ENCODE measurements at regions not wholly inside any gene's neighbourhood (a gene's known extent, or its start where the extent isn't known, plus 50 kb on each side); places are given as distances from the start of the nearest gene placed in this dataset.

GRCh38 chr11:96447208-96448110, 57.6 kb downstream of the JRKL start:
- Histone ChIP-seq H3K36me3 (replicated peaks in 1 of 2; ENCODE audit: control insufficient read depth in 1 of 2, insufficient read depth in 2 of 2, low read length in 1 of 2) (no peaks in the 10 kb centered on the region), H2AFZ (ENCODE audit: low read depth) (no peak overlapping the region), H3K27ac (ENCODE audit: low read depth in 2 of 2, low read length in 1 of 2) (peak overlapping the region in 1 of 2 experiments; percentile 55; a peak in 2 of 4 replicates), H3K9me3 (no peaks in the 10 kb centered on the region), H3K27me3 (ENCODE audit: insufficient read depth) (peaks cover 5% of the 10 kb centered on the region; the same call in 1 of the 2 replicates), H3K9ac (no peak overlapping the region), H3K79me2 (ENCODE audit: insufficient read depth) (no peaks in the 10 kb centered on the region), H3K9me2 (no peaks in the 10 kb centered on the region), H4K20me1 (ENCODE audit: insufficient read depth) (no peaks in the 10 kb centered on the region), H3K4me3 (ENCODE audit: low read depth in 2 of 2, low read length in 1 of 2) (no peak overlapping the region), H3K4me2 (no peak overlapping the region), H3F3A (replicated peaks; ENCODE audit: insufficient read depth) (no peaks in the 10 kb centered on the region), H3K4me1 (ENCODE audit: control insufficient read depth in 1 of 2, insufficient read depth in 2 of 2, low read depth in 1 of 2, low read length in 1 of 2) (peaks cover 0 to 8% of the 10 kb centered on the region in 2 experiments; a peak in 2 of 4 replicates)
- no peak for TF ChIP-seq TAF1 (IDR thresholded peaks at IDR 0.05; ENCODE audit: borderline replicate concordance, low read depth, low read length)
- no peak for TF ChIP-seq POLR2AphosphoS5 (IDR thresholded peaks at IDR 0.05; ENCODE audit: low read depth, low read length)
- TF ChIP-seq USF1 (IDR thresholded peaks at IDR 0.05; ENCODE audit: borderline replicate concordance, low read depth) = no peak
- no peak for TF ChIP-seq ELF1 (IDR thresholded peaks at IDR 0.05)
- no peak for TF ChIP-seq USF2 (IDR thresholded peaks at IDR 0.05; ENCODE audit: borderline replicate concordance, low read depth, low read length)
- no peak for TF ChIP-seq GABPA (IDR thresholded peaks at IDR 0.05; ENCODE audit: low read depth)
- no peak for TF ChIP-seq RCOR1 (IDR thresholded peaks at IDR 0.05; ENCODE audit: low read length)
- no peak for TF ChIP-seq MAX (IDR thresholded peaks at IDR 0.05; ENCODE audit: low read depth)
- TF ChIP-seq YY1 (IDR thresholded peaks at IDR 0.05; ENCODE audit: low read depth) = no peak
- TF ChIP-seq FOXM1 (IDR thresholded peaks at IDR 0.05; ENCODE audit: low read depth) = no peak
- TF ChIP-seq NRF1 (IDR thresholded peaks at IDR 0.05; ENCODE audit: low read depth, low read length) = no peak
- TF ChIP-seq MXI1 (IDR thresholded peaks at IDR 0.05; ENCODE audit: low read depth, low read length) = no peak
- TF ChIP-seq SIN3A (IDR thresholded peaks at IDR 0.05; ENCODE audit: borderline replicate concordance, low read depth, low read length) = no peak
- TF ChIP-seq REST (IDR thresholded peaks at IDR 0.05; ENCODE audit: low read depth, low read length) = no peak
- TF ChIP-seq NFIC (IDR thresholded peaks at IDR 0.05; ENCODE audit: borderline replicate concordance) = no peak
- no peak for TF ChIP-seq CHD2 (IDR thresholded peaks at IDR 0.05; ENCODE audit: low read length, partially characterized antibody)
- no peak for TF ChIP-seq RAD21 (IDR thresholded peaks at IDR 0.05; ENCODE audit: low read length)
- no peak for DNase-seq
- whole genome bisulfite sequencing (ENCODE audit: low lambda C conversion rate) = 58% methylated on average over 11 of the region's 11 CpGs
- CTCF ChIA-PET = interaction anchor here (1.2 to 8.8 kb wide), 2 partner anchors 15 to 338 kb away, joined by 3 to 65 read pairs; no protein-coding TSS in a partner anchor
- POLR2A ChIA-PET = no interaction called here

Measured in SK-N-SH (cell line).